HUES48 (cell line): ENCODE measurements at regions not wholly inside any gene's neighbourhood (a gene's known extent, or its start where the extent isn't known, plus 50 kb on each side); places are given as distances from the start of the nearest gene placed in this dataset.
A peak's percentile ranks its signal among the peaks of the same experiment; 100 is the strongest.

ENCODE experiments used
- H3K27ac ChIP-seq: one replicate; pipeline ENCODE4 v1.7.0; 2013; ENCODE audit warnings: low read depth, low read length, inconsistent platforms
- H3K27me3 ChIP-seq: 2 replicates; pipeline ENCODE4 v1.6.1; 2013; ENCODE audit warnings: mild to moderate bottlenecking, low read length; ENCODE audit not compliant: control insufficient read depth, insufficient read depth
- H3K36me3 ChIP-seq: 2 replicates; pipeline ENCODE4 v1.6.1; 2013; ENCODE audit warnings: low read length; ENCODE audit not compliant: control insufficient read depth, insufficient read depth
- H3K4me1 ChIP-seq: 2 replicates; pipeline ENCODE4 v1.6.1; 2013; ENCODE audit warnings: mild to moderate bottlenecking, low read length; ENCODE audit not compliant: control insufficient read depth, insufficient read depth
- H3K4me3 ChIP-seq: 2 replicates; pipeline ENCODE4 v1.5.1; 2013; ENCODE audit warnings: mild to moderate bottlenecking, low read depth, low read length
- H3K9ac ChIP-seq: 2 replicates; pipeline ENCODE4 v1.6.1; 2013; ENCODE audit warnings: mild to moderate bottlenecking, low read depth, low read length, moderate library complexity
- H3K9me3 ChIP-seq: 2 replicates; pipeline ENCODE4 v1.6.1; 2013; ENCODE audit warnings: low read length; ENCODE audit not compliant: control insufficient read depth, insufficient read depth

DNA sequence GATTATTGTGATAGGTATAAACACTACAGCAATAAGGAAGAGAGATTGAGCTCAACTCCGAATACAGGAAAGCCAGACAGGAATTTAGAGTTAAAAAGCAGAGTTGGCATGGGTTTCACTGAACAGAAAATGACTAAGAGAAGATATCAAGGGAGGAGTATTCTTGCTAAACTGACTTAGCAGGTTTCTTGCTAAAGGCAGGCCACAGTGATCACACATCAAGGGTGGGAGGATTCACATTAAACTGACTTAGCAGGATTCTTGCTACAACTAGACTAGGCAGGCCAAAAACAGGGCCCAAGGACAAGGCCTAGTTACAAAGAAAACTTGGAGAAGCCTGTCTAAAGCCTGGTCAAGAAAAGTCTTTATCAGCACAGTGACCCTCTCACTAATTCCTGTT, 195.1 kb downstream of the MAGEB5 start:
- Histone ChIP-seq H3K9ac (no peak overlapping the region), H3K4me3 (no peak overlapping the region), H3K4me1 (peaks cover 4% of the 10 kb centered on the region; the same call in 1 of the 2 replicates), H3K27me3 (no peaks in the 10 kb centered on the region), H3K27ac (no peak overlapping the region), H3K36me3 (no peaks in the 10 kb centered on the region), H3K9me3 (no peaks in the 10 kb centered on the region)

DNA sequence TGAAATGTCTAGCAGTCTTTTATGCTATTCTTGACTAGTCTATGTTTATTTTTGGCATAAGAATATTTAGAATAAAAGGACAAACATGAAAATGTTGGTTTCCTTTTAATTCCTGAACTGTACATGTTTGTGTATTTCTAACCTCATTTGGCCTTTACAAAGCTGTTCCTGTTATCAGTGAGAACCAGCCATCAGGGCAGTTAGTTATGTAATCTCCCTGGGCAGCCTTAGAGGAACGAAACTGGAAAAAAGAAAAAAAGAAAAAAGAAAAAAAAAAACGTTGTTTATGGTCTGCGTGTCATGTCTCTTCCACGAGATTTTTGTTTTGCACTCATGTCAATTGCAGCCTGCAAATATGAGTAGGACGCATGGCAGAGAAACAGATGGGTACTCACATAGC, 193.7 kb downstream of the MAGEB5 start:
- no peaks in the 10 kb centered on the region for H3K9me3 ChIP-seq
- no peaks in the 10 kb centered on the region for H3K36me3 ChIP-seq
- H3K9ac ChIP-seq = no peak overlapping the region
- no peak overlapping the region for H3K27ac ChIP-seq
- no peaks in the 10 kb centered on the region for H3K27me3 ChIP-seq
- no peak overlapping the region for H3K4me3 ChIP-seq
- peaks cover 4% of the 10 kb centered on the region; the same call in 1 of the 2 replicates for H3K4me1 ChIP-seq

DNA sequence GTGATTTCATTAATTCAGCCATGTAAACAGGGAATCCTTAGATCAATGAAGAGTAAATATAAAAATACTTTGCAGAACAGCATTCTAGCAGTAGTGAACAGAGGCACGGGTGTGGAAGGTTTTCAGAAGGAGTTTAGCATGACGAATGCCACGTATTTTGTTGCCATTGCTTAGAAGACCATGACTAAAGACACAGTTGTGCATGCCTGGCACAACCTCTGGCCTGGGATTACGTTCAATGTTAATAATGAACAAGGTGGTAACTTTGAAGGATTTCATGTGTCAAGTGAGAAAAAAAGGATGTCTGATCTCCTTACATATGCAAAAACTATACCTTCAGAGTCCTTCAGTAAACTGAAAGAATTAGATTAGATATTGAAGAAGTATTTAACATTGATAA, 171.9 kb downstream of the MAGEB5 start:
- Histone ChIP-seq H3K4me3 (no peak overlapping the region), H3K27ac (no peak overlapping the region), H3K27me3 (no peaks in the 10 kb centered on the region), H3K9me3 (no peaks in the 10 kb centered on the region), H3K4me1 (no peaks in the 10 kb centered on the region), H3K36me3 (no peaks in the 10 kb centered on the region), H3K9ac (no peak overlapping the region)

DNA sequence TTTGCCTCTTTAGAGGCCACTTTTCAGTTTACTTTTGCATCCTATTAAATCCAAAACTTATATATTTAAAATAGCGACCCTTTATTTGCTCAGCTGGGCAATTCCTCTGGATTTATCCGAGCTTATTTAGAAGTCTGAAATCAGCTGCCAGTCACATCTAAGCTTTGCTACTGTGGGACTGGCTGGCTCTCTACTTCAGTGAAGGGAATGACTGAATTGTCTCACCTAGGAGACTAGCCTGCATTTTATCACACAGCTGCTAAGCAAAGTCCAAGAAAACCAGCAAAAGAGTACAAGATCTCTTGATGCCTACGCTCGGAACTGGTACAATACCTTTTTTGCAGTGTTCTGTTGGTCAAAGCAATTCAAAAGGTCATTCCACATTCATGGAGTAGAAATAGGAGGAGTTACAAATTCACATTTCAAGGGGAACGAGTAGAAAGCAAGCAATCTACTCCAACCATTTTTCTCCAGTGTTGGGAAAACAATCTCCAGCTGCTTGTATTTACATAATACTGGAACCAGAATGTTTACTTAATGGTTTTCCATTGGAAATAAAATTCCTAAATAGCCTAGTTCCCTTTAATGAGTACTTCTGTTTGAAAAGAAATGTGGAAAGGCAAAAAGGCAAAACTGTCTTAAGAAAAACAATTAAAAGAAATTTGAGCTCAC, 160.2 kb downstream of the MAGEB5 start:
- Histone ChIP-seq H3K4me3 (peak overlapping the region; percentile 29; the same call in 1 of the 2 replicates), H3K36me3 (no peaks in the 10 kb centered on the region), H3K4me1 (peaks cover 14% of the 10 kb centered on the region), H3K9ac (no peak overlapping the region), H3K27ac (peak overlapping the region; percentile 75), H3K9me3 (peaks cover 4% of the 10 kb centered on the region), H3K27me3 (no peaks in the 10 kb centered on the region)

DNA sequence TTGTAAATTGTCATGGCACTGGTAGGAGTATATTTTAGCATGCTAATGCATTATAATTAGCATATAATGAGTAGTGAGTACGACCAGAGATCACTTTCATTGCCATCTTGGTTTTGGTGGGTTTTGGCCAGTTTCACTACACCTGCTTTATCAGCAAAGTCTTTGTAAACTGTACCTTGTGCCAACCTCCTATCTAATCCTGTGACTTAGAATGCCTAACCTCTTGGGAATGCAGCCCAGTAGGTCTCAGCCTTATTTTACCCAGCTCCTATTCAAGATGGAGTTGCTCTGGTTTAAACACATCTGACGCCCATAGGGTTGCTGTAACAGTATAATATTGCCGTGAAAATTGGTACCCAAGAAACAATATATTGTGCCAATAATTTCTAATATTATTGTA, 159.4 kb downstream of the MAGEB5 start:
- Histone ChIP-seq H3K27me3 (no peaks in the 10 kb centered on the region), H3K4me1 (peaks cover 14% of the 10 kb centered on the region), H3K4me3 (no peak overlapping the region), H3K36me3 (no peaks in the 10 kb centered on the region), H3K9ac (no peak overlapping the region), H3K27ac (no peak overlapping the region), H3K9me3 (peaks cover 4% of the 10 kb centered on the region)

DNA sequence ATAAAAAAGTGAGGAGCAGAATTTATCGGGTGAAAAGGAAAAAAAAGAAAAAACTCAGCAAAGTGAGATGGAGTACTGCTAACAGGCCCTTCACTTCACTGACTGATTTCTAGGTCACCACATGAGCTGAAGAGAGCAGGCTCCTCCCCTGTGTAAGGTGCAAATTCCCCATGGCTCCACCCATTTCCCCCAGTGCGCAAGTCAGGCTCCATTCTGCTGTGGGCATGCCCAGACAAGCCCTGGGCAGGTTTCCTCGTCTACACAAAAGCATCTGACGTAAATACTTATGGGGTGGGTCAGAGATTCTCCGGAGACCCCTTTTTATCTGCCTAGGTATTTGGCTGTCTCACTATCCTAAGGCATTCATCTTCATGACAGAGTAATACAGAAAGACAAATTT, 157.9 kb downstream of the MAGEB5 start:
- H3K4me3 ChIP-seq = no peak overlapping the region
- H3K27ac ChIP-seq = no peak overlapping the region
- no peak overlapping the region for H3K9ac ChIP-seq
- H3K9me3 ChIP-seq = peaks cover 4% of the 10 kb centered on the region
- H3K4me1 ChIP-seq = peaks cover 14% of the 10 kb centered on the region
- no peaks in the 10 kb centered on the region for H3K27me3 ChIP-seq
- no peaks in the 10 kb centered on the region for H3K36me3 ChIP-seq

DNA sequence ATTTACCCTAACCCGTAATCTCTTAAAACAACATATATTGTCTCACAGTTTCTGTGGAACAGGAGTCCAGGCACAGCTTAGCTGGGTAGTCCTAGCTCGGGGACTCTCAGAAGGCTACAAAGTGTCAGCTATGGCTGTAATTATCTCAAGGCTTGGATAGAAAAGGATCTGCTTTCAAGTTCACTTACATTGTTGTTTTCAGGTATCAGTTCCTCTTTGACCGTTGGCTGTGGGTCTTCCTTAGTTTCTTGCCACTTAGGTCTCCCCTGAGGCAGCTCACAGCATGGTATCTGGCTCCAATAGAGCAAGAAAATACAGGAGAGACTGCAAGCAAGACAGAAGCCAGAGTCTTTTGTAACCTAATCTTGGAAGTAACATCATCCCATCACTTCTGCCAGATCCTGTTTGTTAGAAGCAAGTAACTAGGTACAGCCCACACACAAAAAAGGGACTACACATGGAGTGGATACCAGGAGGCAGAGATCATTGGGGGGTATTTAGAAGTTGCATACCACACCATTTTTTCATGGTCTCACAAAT, 137.0 kb downstream of the MAGEB5 start:
- Histone ChIP-seq H3K4me1 (peaks cover 6% of the 10 kb centered on the region; the same call in 1 of the 2 replicates), H3K27ac (no peak overlapping the region), H3K36me3 (no peaks in the 10 kb centered on the region), H3K9ac (no peak overlapping the region), H3K27me3 (no peaks in the 10 kb centered on the region), H3K9me3 (0 out of 2 replicates have a peak, but pooled peaks cover 8% of the 10 kb centered on the region), H3K4me3 (no peak overlapping the region)

DNA sequence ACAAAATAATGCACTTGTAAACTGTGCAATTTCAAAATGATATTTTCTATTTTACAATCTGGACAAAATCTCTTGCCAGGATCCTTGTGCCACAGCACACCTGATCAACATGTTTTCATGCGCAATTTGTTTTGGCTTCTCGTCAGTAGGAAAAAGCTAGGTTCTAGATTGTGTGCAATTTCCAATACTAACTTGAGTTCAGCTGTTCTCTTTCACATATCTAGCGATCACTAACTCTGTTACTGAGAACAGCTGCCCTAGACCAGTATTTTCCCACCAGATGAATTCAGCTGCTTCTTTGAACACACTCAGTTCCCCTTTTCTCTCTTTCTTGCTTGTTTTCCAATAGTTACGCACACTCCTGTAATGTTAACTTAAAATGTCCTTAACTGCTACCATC, 131.2 kb downstream of the MAGEB5 start:
- no peak overlapping the region for H3K27ac ChIP-seq
- no peaks in the 10 kb centered on the region for H3K27me3 ChIP-seq
- H3K9me3 ChIP-seq = 0 out of 2 replicates have a peak, but pooled peaks cover 2% of the 10 kb centered on the region
- H3K4me3 ChIP-seq = no peak overlapping the region
- no peaks in the 10 kb centered on the region for H3K36me3 ChIP-seq
- no peak overlapping the region for H3K9ac ChIP-seq
- H3K4me1 ChIP-seq = no peaks in the 10 kb centered on the region

DNA sequence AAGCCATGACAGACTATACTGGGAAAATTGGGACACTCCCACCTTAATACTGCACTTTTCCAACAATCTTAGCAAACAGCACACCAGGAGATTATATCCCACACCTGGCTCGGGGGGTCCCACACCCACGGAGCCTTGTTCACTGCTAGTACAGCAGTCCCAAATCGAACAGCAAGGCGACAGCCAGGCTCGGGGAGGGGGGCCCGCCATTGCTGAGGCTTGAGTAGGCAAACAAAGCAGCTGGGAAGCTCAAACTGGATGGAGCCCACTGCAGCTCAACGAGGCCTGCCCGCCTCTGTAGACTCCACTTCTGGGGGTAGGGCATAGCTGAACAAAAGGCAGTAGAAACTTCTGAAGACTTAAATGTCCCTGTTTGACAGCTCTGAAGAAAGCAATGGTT, 118.3 kb downstream of the MAGEB5 start:
- Histone ChIP-seq H3K27me3 (no peaks in the 10 kb centered on the region), H3K4me1 (no peaks in the 10 kb centered on the region)

DNA sequence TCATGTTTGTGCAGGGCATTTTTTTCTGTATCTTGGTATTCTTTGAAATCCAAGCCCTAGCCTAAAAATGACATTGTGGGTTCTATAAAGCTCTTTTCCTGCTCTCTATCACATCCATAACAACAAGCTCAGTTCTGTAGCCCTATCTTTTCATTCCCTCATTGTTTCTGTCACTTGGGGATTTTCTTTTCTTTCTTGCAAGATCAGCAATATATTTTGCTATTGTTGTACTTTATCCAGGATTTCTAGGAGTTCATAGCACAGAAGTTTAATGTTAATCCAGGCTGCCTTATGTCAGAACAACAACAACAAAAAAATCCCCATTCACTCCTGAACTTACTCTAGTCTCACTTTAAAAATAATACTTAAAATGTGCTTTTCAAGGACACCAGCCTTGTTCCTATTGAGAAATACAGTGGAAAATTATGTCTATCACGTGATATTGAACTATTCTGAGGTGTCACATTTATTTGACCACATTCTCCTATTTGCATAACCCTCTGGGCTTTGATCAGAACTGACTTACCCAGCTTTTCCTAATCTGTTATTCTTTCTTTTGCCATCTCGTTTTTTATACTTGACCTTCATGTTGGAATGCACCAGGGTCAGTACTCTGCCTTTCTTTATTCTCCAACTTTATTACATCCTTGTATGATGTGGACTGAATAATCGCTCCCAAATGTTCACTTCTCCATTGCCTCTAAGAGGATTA, 112.8 kb downstream of the MAGEB5 start:
- peaks cover 4% of the 10 kb centered on the region for H3K9me3 ChIP-seq
- no peak overlapping the region for H3K27ac ChIP-seq
- no peaks in the 10 kb centered on the region for H3K27me3 ChIP-seq
- no peaks in the 10 kb centered on the region for H3K4me1 ChIP-seq
- no peaks in the 10 kb centered on the region for H3K36me3 ChIP-seq
- H3K9ac ChIP-seq = no peak overlapping the region
- H3K4me3 ChIP-seq = no peak overlapping the region

More for the DNA sequence above, 118.3 kb downstream of the MAGEB5 start:
- no peak overlapping the region for H3K4me3 ChIP-seq
- no peak overlapping the region for H3K9ac ChIP-seq
- H3K9me3 ChIP-seq = peaks cover 15% of the 10 kb centered on the region
- no peak overlapping the region for H3K27ac ChIP-seq
- no peaks in the 10 kb centered on the region for H3K36me3 ChIP-seq

DNA sequence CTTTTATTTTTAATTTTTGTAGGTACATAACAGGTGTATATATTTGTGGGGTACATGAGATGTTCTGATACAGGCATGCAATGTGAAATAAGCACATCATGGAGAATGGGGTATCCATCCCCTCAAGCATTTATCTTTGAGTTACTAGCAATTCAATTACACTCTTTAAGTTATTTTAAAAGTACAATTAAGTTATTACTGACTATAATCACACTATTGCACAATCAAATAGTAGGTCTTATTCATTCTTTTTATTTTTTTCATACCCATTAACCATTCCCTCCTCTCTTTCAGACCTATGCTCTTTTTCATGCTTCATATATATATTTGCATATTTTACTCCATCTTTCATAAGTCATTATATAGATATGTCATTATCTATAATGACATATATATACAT, 93.3 kb downstream of the MAGEB5 start:
- Histone ChIP-seq H3K27ac (no peak overlapping the region), H3K9me3 (no peaks in the 10 kb centered on the region), H3K4me3 (no peak overlapping the region), H3K27me3 (no peaks in the 10 kb centered on the region), H3K4me1 (peaks cover 4% of the 10 kb centered on the region; the same call in 1 of the 2 replicates), H3K36me3 (no peaks in the 10 kb centered on the region), H3K9ac (no peak overlapping the region)
